HL-60 (cell line): ENCODE measurements at regions not wholly inside any gene's neighbourhood (a gene's known extent, or its start where the extent isn't known, plus 50 kb on each side); places are given as distances from the start of the nearest gene placed in this dataset.

Source experiments
- DNase-seq, 2 experiments: peaks; one replicate each; pipeline ENCODE4 v3.0.0-alpha.2; 2010 to 2020; ENCODE audit warnings: low read depth in 1 of 2, low spot score in 1 of 2
- H3K27ac ChIP-seq: fragments of 250-450 bp; sonication (Bioruptor Pico); replicated peaks from 2 replicates; pipeline ENCODE4 v1.5.1; 2020; ENCODE audit warnings: mild to moderate bottlenecking, moderate library complexity
- H3K27me3 ChIP-seq: fragments of 250-450 bp; sonication (Bioruptor Pico); 2 replicates; pipeline ENCODE4 v1.5.1; 2021; ENCODE audit warnings: mild to moderate bottlenecking, moderate library complexity; ENCODE audit not compliant: insufficient read depth, poor library complexity, severe bottlenecking
- H3K4me3 ChIP-seq: replicated peaks from 2 replicates; pipeline ENCODE4 v1.5.1; 2011; ENCODE audit warnings: mild to moderate bottlenecking, control low read depth, low read length; ENCODE audit not compliant: insufficient read depth
- GABPA ChIP-seq: IDR thresholded peaks from 2 replicates; pipeline ENCODE4 v1.6.1; 2012; ENCODE audit warnings: low read depth
- POLR2AphosphoS5 ChIP-seq: IDR thresholded peaks from 2 replicates; pipeline ENCODE4 v1.6.1; 2012; ENCODE audit warnings: low read depth
- SPI1 ChIP-seq: IDR thresholded peaks from 2 replicates; pipeline ENCODE4 v1.6.1; 2012; ENCODE audit warnings: low read depth, mild to moderate bottlenecking, borderline replicate concordance
- TF ChIP-seq, protein P1 (sequence below): IDR thresholded peaks from 2 replicates; pipeline ENCODE4 v1.6.1; 2012; ENCODE audit warnings: low read depth; ENCODE audit not compliant: insufficient replicate concordance
- TF ChIP-seq, protein P2 (sequence below): IDR thresholded peaks from one replicate; pipeline ENCODE4 v1.5.1; 2011; ENCODE audit warnings: low read length, control low read depth, inconsistent platforms; ENCODE audit not compliant: insufficient read depth

DNA sequence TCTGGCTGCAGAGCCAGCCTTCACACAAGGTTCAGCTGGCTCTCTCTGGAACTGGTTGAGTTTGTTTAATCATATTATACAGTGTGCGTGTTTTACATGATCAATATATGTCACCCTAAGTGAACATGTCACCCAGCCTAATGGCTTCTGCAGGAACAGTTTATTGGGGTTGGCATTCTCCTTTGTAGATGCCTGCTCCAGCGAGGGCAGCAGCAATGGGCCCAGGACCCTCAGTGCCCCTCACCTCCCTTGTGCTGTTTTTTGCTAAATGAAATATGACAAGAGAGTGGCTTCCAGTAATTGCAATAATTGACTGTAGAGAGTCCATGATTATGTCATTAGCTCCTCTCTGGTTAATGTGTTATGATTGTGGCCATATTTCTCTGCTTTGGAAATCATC, 387.2 kb downstream of the TMEM114 start:
- H3K27ac ChIP-seq: no peak overlapping the region
- TF ChIP-seq SPI1: no peak
- H3K27me3 ChIP-seq: no peaks in the 10 kb centered on the region
- DNase-seq: no peak
- no peak overlapping the region for H3K4me3 ChIP-seq

DNA sequence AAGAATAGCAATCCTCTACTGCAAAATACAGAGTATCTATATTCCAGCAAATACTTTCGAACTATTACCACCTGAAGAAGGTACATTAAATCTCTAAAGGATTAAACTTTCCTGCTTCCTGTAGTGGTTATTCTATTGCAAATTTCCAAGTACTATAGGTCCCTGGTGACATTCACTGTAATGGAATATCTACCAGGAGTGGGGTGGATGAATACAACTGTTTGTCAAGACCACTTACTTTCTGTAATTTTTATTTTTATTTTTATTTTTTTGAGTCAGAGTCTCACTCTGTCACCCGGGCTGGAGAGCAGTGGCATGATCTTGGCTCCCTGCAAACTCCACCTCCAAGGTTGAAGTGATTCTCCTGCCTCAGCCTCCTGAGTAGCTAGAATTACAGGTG, 389.5 kb downstream of the TMEM114 start:
- no peak for DNase-seq
- Histone ChIP-seq H3K27ac (no peak overlapping the region), H3K4me3 (no peak overlapping the region), H3K27me3 (no peaks in the 10 kb centered on the region)
- TF ChIP-seq SPI1 (no peak), GABPA (no peak), POLR2AphosphoS5 (no peak)
- TF ChIP-seq, protein P1, sequence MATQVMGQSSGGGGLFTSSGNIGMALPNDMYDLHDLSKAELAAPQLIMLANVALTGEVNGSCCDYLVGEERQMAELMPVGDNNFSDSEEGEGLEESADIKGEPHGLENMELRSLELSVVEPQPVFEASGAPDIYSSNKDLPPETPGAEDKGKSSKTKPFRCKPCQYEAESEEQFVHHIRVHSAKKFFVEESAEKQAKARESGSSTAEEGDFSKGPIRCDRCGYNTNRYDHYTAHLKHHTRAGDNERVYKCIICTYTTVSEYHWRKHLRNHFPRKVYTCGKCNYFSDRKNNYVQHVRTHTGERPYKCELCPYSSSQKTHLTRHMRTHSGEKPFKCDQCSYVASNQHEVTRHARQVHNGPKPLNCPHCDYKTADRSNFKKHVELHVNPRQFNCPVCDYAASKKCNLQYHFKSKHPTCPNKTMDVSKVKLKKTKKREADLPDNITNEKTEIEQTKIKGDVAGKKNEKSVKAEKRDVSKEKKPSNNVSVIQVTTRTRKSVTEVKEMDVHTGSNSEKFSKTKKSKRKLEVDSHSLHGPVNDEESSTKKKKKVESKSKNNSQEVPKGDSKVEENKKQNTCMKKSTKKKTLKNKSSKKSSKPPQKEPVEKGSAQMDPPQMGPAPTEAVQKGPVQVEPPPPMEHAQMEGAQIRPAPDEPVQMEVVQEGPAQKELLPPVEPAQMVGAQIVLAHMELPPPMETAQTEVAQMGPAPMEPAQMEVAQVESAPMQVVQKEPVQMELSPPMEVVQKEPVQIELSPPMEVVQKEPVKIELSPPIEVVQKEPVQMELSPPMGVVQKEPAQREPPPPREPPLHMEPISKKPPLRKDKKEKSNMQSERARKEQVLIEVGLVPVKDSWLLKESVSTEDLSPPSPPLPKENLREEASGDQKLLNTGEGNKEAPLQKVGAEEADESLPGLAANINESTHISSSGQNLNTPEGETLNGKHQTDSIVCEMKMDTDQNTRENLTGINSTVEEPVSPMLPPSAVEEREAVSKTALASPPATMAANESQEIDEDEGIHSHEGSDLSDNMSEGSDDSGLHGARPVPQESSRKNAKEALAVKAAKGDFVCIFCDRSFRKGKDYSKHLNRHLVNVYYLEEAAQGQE: no peak
- TF ChIP-seq, protein P2, sequence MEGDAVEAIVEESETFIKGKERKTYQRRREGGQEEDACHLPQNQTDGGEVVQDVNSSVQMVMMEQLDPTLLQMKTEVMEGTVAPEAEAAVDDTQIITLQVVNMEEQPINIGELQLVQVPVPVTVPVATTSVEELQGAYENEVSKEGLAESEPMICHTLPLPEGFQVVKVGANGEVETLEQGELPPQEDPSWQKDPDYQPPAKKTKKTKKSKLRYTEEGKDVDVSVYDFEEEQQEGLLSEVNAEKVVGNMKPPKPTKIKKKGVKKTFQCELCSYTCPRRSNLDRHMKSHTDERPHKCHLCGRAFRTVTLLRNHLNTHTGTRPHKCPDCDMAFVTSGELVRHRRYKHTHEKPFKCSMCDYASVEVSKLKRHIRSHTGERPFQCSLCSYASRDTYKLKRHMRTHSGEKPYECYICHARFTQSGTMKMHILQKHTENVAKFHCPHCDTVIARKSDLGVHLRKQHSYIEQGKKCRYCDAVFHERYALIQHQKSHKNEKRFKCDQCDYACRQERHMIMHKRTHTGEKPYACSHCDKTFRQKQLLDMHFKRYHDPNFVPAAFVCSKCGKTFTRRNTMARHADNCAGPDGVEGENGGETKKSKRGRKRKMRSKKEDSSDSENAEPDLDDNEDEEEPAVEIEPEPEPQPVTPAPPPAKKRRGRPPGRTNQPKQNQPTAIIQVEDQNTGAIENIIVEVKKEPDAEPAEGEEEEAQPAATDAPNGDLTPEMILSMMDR: no peak

DNA sequence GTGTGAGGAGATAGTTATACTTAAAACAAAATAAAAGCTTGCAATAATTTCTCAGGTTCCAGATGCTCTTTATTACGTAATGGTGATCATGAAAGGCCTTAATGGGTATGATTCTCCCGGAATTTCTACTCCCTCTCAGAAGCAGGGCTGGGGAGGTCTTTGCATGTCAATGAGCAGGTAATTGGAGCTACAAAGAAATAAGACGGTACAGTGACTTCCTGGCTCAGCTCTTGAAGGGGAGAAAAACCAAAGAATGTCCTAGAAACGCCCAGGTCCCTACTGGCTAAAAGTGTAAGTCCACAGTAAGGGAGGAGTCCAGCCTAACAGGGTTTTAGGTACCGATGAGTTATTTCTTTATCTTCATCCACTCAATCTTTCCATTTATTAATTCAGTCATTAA, 390.9 kb downstream of the TMEM114 start:
- DNase-seq: no peak
- Histone ChIP-seq H3K27ac (no peak overlapping the region), H3K27me3 (no peaks in the 10 kb centered on the region), H3K4me3 (no peak overlapping the region)
- TF ChIP-seq SPI1 (no peak), GABPA (no peak), POLR2AphosphoS5 (no peak)
- TF ChIP-seq, protein P1: no peak
- TF ChIP-seq, protein P2: no peak

DNA sequence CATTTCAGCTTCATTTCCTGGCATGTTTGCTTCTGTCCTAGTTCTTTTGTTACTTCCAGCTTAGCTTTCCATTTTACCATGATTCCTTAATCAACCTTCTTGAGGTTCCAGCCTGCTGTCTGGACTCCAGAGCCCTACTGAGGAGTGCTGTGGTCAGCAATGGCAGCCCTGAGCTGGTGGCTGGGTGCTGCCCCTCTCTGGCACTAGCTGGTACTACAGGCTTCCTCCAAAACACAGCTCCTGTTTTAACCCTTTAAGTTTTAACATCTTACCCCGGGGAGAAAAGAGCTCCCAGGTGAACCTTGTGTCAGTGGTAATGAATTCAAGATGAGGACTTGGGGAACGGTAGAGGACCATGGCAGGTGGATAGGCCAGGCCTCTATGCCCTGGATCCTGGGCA, 395.5 kb downstream of the TMEM114 start:
- H3K27ac ChIP-seq: no peak overlapping the region
- H3K4me3 ChIP-seq: no peak overlapping the region
- H3K27me3 ChIP-seq: no peaks in the 10 kb centered on the region
- DNase-seq: no peak
- TF ChIP-seq POLR2AphosphoS5 (no peak), GABPA (no peak), SPI1 (no peak)
- TF ChIP-seq, protein P1: no peak
- TF ChIP-seq, protein P2: peak; percentile 14
